ENCODE measurements at regions not wholly inside any gene's neighbourhood (a gene's known extent, or its start where the extent isn't known, plus 50 kb on each side); places are given as distances from the start of the nearest gene placed in this dataset.

DNA sequence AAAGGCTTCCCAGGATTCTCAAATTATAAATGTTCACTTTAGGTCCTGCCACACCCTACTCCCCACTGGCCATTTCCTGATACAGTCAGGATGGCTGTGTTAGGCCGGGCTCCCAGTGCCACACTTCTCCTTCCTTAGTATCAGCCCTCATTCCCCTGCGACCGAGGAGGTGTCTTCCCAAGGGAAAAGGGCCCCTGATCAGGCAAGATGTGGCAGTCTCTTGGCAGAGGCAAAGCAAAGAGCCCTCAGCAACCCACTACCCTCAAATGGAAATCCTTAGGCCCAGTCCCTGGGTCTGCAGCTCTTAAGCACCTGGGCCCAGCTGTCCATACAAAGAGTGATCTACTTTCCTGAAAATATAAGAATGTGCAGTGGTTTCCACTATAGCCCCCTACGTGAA is 96.5 kb upstream of the VASH1 start:
- no peaks in the 10 kb centered on the region for H3K4me1 ChIP-seq
- TF ChIP-seq, protein P1, sequence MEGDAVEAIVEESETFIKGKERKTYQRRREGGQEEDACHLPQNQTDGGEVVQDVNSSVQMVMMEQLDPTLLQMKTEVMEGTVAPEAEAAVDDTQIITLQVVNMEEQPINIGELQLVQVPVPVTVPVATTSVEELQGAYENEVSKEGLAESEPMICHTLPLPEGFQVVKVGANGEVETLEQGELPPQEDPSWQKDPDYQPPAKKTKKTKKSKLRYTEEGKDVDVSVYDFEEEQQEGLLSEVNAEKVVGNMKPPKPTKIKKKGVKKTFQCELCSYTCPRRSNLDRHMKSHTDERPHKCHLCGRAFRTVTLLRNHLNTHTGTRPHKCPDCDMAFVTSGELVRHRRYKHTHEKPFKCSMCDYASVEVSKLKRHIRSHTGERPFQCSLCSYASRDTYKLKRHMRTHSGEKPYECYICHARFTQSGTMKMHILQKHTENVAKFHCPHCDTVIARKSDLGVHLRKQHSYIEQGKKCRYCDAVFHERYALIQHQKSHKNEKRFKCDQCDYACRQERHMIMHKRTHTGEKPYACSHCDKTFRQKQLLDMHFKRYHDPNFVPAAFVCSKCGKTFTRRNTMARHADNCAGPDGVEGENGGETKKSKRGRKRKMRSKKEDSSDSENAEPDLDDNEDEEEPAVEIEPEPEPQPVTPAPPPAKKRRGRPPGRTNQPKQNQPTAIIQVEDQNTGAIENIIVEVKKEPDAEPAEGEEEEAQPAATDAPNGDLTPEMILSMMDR (IDR thresholded peaks at IDR 0.05) = no peak
- no peaks in the 10 kb centered on the region for H3K27me3 ChIP-seq
- no peaks in the 10 kb centered on the region for H3K36me3 ChIP-seq
- H3K9me3 ChIP-seq = peaks cover 0 to 32% (median 12%) of the 10 kb centered on the region in 11 donors
- ATAC-seq = no peak
- DNase-seq = no peak
- H3K27ac ChIP-seq = no peak overlapping the region
- intact Hi-C loops (cut with DNase I) = no loop called here
- H3K4me3 ChIP-seq = no peak overlapping the region
- WGBS, 2 donors = 64 to 79% methylated on average over 4 of the region's 4 CpGs

DNA sequence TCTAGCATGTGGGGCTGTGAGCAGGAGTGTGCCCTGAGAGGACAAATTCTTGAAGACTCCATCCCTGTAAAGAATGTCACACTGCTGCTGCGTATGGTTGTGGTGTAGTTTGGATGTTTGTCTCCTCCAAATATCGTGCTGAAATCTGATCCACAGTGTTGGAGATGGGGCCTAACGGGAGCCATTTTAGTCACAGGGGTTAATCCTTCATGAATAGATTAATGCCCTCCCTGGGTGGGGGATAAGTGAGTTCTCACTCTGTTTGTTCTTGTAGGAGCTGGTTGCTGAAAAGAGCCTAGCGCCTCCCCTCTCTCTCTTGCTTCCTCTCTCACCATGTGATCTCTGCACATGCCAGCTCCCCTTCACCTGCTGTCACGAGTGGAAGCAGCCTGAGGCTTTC is 94.5 kb upstream of the VASH1 start:
- no peak overlapping the region for H3K27ac ChIP-seq
- intact Hi-C loops (cut with DNase I) = no loop called here
- no peaks in the 10 kb centered on the region for H3K36me3 ChIP-seq
- WGBS, 2 donors = 47 to 59% methylated on average over 5 of the region's 5 CpGs
- H3K27me3 ChIP-seq = no peaks in the 10 kb centered on the region
- DNase-seq (no peak), ATAC-seq (no peak)
- no peak overlapping the region for H3K4me3 ChIP-seq
- H3K9me3 ChIP-seq = peaks cover 0 to 22% (median 12%) of the 10 kb centered on the region in 11 donors
- TF ChIP-seq, protein P1 (IDR thresholded peaks at IDR 0.05) = no peak
- no peaks in the 10 kb centered on the region for H3K4me1 ChIP-seq

DNA sequence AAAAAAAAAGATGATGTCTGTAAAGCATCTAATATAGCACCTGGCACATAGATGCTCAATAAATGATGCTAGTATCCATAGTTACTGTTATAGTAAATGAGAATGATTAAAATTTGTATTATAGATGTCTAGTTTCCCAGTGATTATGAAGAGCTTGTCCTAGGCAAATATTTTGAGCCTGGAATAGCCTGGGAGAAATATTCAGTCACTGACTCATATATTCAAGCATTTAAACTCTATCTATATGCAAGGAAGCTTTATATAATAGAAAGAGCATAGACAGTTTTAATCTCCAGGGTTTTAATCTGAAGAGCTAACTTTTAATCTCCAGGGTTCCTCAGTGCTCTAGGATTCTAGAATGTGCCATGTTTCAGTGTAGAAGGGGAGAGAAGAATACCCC is 91.5 kb upstream of the VASH1 start:
- TF ChIP-seq, protein P1 (IDR thresholded peaks at IDR 0.05) = no peak
- no peak for DNase-seq
- Histone ChIP-seq H3K9me3 (peaks cover 0 to 22% (median 12%) of the 10 kb centered on the region in 11 donors), H3K27me3 (no peaks in the 10 kb centered on the region), H3K4me3 (no peak overlapping the region), H3K36me3 (no peaks in the 10 kb centered on the region), H3K4me1 (no peaks in the 10 kb centered on the region), H3K27ac (no peak overlapping the region)
- intact Hi-C loops (cut with DNase I) = no loop called here
- no peak for ATAC-seq

DNA sequence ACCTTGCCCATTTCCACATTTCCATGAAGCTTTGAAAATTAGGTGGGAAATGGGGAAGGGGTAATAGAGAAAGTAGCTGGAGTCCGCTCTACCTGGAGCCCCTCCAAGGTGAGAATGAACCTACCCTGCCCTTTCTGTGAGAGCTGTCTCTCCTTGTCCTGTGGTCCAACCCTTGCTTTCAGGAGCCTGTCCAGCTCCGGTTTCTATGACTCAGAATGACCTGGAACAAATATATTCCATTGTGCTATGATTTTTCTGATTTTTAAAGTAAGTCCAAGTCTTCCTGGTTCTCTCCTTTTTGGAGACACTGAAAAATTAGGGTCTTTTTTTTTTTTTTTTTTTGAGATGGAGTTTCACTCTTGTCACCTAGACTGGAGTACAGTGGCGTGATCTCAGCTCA is 89.1 kb upstream of the VASH1 start:
- intact Hi-C loops (cut with DNase I) = no loop called here
- ATAC-seq (no peak), DNase-seq (no peak)
- no peak overlapping the region for H3K4me3 ChIP-seq
- 98 to 99% methylated on average over 3 of the region's 3 CpGs for WGBS, 2 donors
- peaks cover 0 to 22% (median 12%) of the 10 kb centered on the region in 11 donors for H3K9me3 ChIP-seq
- H3K36me3 ChIP-seq = no peaks in the 10 kb centered on the region
- no peak overlapping the region for H3K27ac ChIP-seq
- H3K27me3 ChIP-seq = no peaks in the 10 kb centered on the region
- no peaks in the 10 kb centered on the region for H3K4me1 ChIP-seq
- TF ChIP-seq, protein P1 (IDR thresholded peaks at IDR 0.05) = no peak

DNA sequence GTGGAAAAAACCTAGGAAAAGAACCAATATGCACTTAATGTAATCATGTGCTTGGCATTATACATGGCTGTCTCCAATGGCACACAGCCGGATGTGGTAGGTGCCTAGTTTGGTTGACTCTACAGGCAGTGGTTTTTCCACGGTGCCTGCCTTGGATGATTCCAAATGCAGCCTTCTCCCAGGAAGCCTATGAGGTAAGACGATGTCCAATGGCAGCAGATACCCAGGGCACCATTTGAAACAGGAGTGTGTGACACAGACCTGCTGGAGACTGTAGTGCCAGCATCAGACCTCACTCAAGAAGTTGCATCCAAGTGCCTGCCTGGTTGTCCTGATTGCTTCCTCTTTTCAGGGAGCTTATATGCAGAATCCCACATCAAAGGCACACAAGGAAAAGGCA is 88.0 kb upstream of the VASH1 start:
- Histone ChIP-seq H3K9me3 (peaks cover 0 to 16% (median 9%) of the 10 kb centered on the region in 11 donors), H3K4me1 (no peaks in the 10 kb centered on the region), H3K4me3 (no peak overlapping the region), H3K27me3 (no peaks in the 10 kb centered on the region), H3K36me3 (no peaks in the 10 kb centered on the region), H3K27ac (no peak overlapping the region)
- DNase-seq = no peak
- no peak for ATAC-seq
- 98 to 99% methylated on average over 3 of the region's 3 CpGs for WGBS, 2 donors
- intact Hi-C loops (cut with DNase I) = no loop called here
- TF ChIP-seq, protein P1 (IDR thresholded peaks at IDR 0.05) = no peak
